Vagina (tissue), 2 donors: ENCODE measurements at regions not wholly inside any gene's neighbourhood (a gene's known extent, or its start where the extent isn't known, plus 50 kb on each side); places are given as distances from the start of the nearest gene placed in this dataset.

Experiments
- DNase-seq, 2 donors: peaks; one replicate each; pipeline ENCODE4 v3.0.0-alpha.2; 2017; ENCODE audit errors: extremely low spot score in 2 of 2
- H3K27ac ChIP-seq: fragments of 200-600 bp; sonication (generic); one replicate; pipeline ENCODE4 v1.5.1; 2019
- H3K27me3 ChIP-seq: fragments of 200-600 bp; sonication (generic); one replicate; pipeline ENCODE4 v1.5.1; 2019
- H3K36me3 ChIP-seq, 2 donors: fragments of 200-600 bp; sonication (generic); one replicate each; pipeline ENCODE4 v1.5.1; 2017 to 2019
- H3K4me1 ChIP-seq: fragments of 200-600 bp; sonication (generic); one replicate; pipeline ENCODE4 v1.5.1; 2019
- H3K4me3 ChIP-seq, 2 donors: fragments of 200-600 bp; sonication (generic); 1 replicate in 1 of 2; 2 replicates in 1 of 2; pipeline ENCODE4 v1.5.1; 2016 to 2019
- H3K9me3 ChIP-seq: fragments of 200-600 bp; sonication (generic); one replicate; pipeline ENCODE4 v1.5.1; 2019
- CTCF ChIP-seq, 3 experiments: fragments of 450-650 bp in 2 of 3; fragments of 200-600 bp in 1 of 3; sonication (generic) in 1 of 3; IDR thresholded peaks; one replicate each; pipeline ENCODE4 v1.5.1; 2017 to 2019; ENCODE audit warnings: antibody characterized with exemption in 3 of 3, mild to moderate bottlenecking in 2 of 3, moderate library complexity in 2 of 3
- POLR2A ChIP-seq, 2 donors: fragments of 450-650 bp; IDR thresholded peaks; one replicate each; pipeline ENCODE4 v1.6.1; 2017; ENCODE audit warnings: antibody characterized with exemption in 2 of 2, mild to moderate bottlenecking in 2 of 2, moderate library complexity in 2 of 2
- POLR2AphosphoS5 ChIP-seq, 2 donors: sonication (generic); formaldehyde crosslinking; IDR thresholded peaks; one replicate each; pipeline ENCODE4 v1.9.0; 2017; ENCODE audit warnings: antibody characterized with exemption in 2 of 2, mild to moderate bottlenecking in 2 of 2, low read depth in 1 of 2; ENCODE audit not compliant: insufficient read depth in 1 of 2
- intact Hi-C: fragments of 100-400 bp; cut with DNase I; formaldehyde crosslinking; loops from one replicate; pipeline ENCODE4 v1.15.1; 2023

- H3K27me3 ChIP-seq: no peaks in the 10 kb centered on the region
- DNase-seq: no peak
- H3K4me1 ChIP-seq: no peaks in the 10 kb centered on the region
- H3K4me3 ChIP-seq: no peak overlapping the region
- intact Hi-C loops: no loop called here
- TF ChIP-seq CTCF (IDR thresholded peaks at IDR 0.05) (no peak), POLR2A (IDR thresholded peaks at IDR 0.05) (no peak), POLR2AphosphoS5 (IDR thresholded peaks at IDR 0.05; ENCODE audit: insufficient read depth in 1 of 2, low read depth in 1 of 2) (no peak)
- no peaks in the 10 kb centered on the region for H3K9me3 ChIP-seq
- no peaks in the 10 kb centered on the region for H3K36me3 ChIP-seq
- H3K27ac ChIP-seq: no peak overlapping the region
Observed at GRCh38 chr5:2280318-2280717, 397.6 kb upstream of the IRX4 start.

- Histone ChIP-seq H3K4me3 (no peak overlapping the region), H3K4me1 (no peaks in the 10 kb centered on the region), H3K36me3 (no peaks in the 10 kb centered on the region), H3K27ac (no peak overlapping the region), H3K27me3 (no peaks in the 10 kb centered on the region), H3K9me3 (no peaks in the 10 kb centered on the region)
- intact Hi-C loops: no loop called here
- DNase-seq: no peak
- no peak for TF ChIP-seq POLR2A (IDR thresholded peaks at IDR 0.05)
- no peak for TF ChIP-seq CTCF (IDR thresholded peaks at IDR 0.05)
- TF ChIP-seq POLR2AphosphoS5 (IDR thresholded peaks at IDR 0.05; ENCODE audit: insufficient read depth in 1 of 2, low read depth in 1 of 2): no peak
Observed at GRCh38 chr5:2278825-2279456, 396.2 kb upstream of the IRX4 start.

GRCh38 chr5:2277886-2278285 is 395.2 kb upstream of the IRX4 start:
- intact Hi-C loops: no loop called here

GRCh38 chr5:2276101-2276500 is 393.4 kb upstream of the IRX4 start:
- Histone ChIP-seq H3K9me3 (no peaks in the 10 kb centered on the region), H3K4me1 (no peaks in the 10 kb centered on the region), H3K27me3 (no peaks in the 10 kb centered on the region), H3K36me3 (no peaks in the 10 kb centered on the region), H3K27ac (no peak overlapping the region), H3K4me3 (no peak overlapping the region)
- intact Hi-C loops: no loop called here
- no peak for DNase-seq
- TF ChIP-seq CTCF (IDR thresholded peaks at IDR 0.05) (no peak), POLR2A (IDR thresholded peaks at IDR 0.05) (no peak), POLR2AphosphoS5 (IDR thresholded peaks at IDR 0.05; ENCODE audit: insufficient read depth in 1 of 2, low read depth in 1 of 2) (no peak)

More at GRCh38 chr5:2277886-2278285, 395.2 kb upstream of the IRX4 start:
- no peak overlapping the region for H3K27ac ChIP-seq
- no peaks in the 10 kb centered on the region for H3K27me3 ChIP-seq
- H3K9me3 ChIP-seq: no peaks in the 10 kb centered on the region
- no peak for TF ChIP-seq CTCF (IDR thresholded peaks at IDR 0.05)
- TF ChIP-seq POLR2AphosphoS5 (IDR thresholded peaks at IDR 0.05; ENCODE audit: insufficient read depth in 1 of 2, low read depth in 1 of 2): no peak
- TF ChIP-seq POLR2A (IDR thresholded peaks at IDR 0.05): no peak
- no peak overlapping the region for H3K4me3 ChIP-seq
- no peaks in the 10 kb centered on the region for H3K4me1 ChIP-seq
- no peak for DNase-seq
- no peaks in the 10 kb centered on the region for H3K36me3 ChIP-seq

- no peaks in the 10 kb centered on the region for H3K27me3 ChIP-seq
- DNase-seq: no peak
- no peak overlapping the region for H3K27ac ChIP-seq
Observed at GRCh38 chr5:2272755-2273154, 390.0 kb upstream of the IRX4 start.

More at GRCh38 chr5:2272755-2273154, 390.0 kb upstream of the IRX4 start:
- no peaks in the 10 kb centered on the region for H3K9me3 ChIP-seq
- H3K4me3 ChIP-seq: no peak overlapping the region
- H3K36me3 ChIP-seq: no peaks in the 10 kb centered on the region
- TF ChIP-seq CTCF (IDR thresholded peaks at IDR 0.05) (no peak), POLR2AphosphoS5 (IDR thresholded peaks at IDR 0.05; ENCODE audit: insufficient read depth in 1 of 2, low read depth in 1 of 2) (no peak), POLR2A (IDR thresholded peaks at IDR 0.05) (no peak)
- intact Hi-C loops: no loop called here
- no peaks in the 10 kb centered on the region for H3K4me1 ChIP-seq
